ENCODE measurements at regions not wholly inside any gene's neighbourhood (a gene's known extent, or its start where the extent isn't known, plus 50 kb on each side); places are given as distances from the start of the nearest gene placed in this dataset.
"Not testable (repeated sequence)": the region's sequence is repeated elsewhere in the genome, so short reads cannot be mapped to it uniquely, and the experiment has no call there.

- TF ChIP-seq CTCF, POLR2A (IDR thresholded peaks at IDR 0.05): not testable (repeated sequence)
Observed at GRCh38 chr16:29061467-29061921, 76.6 kb downstream of the LAT start.

Measured in body of pancreas (tissue), 4 donors.